Retinal pigment epithelial cell (primary cell): ENCODE measurements at regions not wholly inside any gene's neighbourhood (a gene's known extent, or its start where the extent isn't known, plus 50 kb on each side); places are given as distances from the start of the nearest gene placed in this dataset.
"Not testable (repeated sequence)": the region's sequence is repeated elsewhere in the genome, so short reads cannot be mapped to it uniquely, and the experiment has no call there.

Experiments
- DNase-seq: peaks from one replicate; pipeline ENCODE4 v3.0.0-alpha.2; 2010; ENCODE audit warnings: low read depth
- H3K4me3 ChIP-seq: 2 replicates; pipeline ENCODE4 v1.5.1; 2011; ENCODE audit warnings: mild to moderate bottlenecking, low read length, control low read depth, moderate library complexity
- TF ChIP-seq, protein P1 (sequence below): conservative IDR thresholded peaks from 2 replicates; pipeline ENCODE4 v1.5.1; 2011; ENCODE audit warnings: low read depth, low read length, control low read depth, inconsistent platforms

- TF ChIP-seq, protein P1, sequence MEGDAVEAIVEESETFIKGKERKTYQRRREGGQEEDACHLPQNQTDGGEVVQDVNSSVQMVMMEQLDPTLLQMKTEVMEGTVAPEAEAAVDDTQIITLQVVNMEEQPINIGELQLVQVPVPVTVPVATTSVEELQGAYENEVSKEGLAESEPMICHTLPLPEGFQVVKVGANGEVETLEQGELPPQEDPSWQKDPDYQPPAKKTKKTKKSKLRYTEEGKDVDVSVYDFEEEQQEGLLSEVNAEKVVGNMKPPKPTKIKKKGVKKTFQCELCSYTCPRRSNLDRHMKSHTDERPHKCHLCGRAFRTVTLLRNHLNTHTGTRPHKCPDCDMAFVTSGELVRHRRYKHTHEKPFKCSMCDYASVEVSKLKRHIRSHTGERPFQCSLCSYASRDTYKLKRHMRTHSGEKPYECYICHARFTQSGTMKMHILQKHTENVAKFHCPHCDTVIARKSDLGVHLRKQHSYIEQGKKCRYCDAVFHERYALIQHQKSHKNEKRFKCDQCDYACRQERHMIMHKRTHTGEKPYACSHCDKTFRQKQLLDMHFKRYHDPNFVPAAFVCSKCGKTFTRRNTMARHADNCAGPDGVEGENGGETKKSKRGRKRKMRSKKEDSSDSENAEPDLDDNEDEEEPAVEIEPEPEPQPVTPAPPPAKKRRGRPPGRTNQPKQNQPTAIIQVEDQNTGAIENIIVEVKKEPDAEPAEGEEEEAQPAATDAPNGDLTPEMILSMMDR, result no peak
- H3K4me3 ChIP-seq, result no peak overlapping the region
- DNase-seq, result no peak
Measured at GRCh38 chrX:22594766-22595165, 322.1 kb downstream of the CBLL2 start.

DNA sequence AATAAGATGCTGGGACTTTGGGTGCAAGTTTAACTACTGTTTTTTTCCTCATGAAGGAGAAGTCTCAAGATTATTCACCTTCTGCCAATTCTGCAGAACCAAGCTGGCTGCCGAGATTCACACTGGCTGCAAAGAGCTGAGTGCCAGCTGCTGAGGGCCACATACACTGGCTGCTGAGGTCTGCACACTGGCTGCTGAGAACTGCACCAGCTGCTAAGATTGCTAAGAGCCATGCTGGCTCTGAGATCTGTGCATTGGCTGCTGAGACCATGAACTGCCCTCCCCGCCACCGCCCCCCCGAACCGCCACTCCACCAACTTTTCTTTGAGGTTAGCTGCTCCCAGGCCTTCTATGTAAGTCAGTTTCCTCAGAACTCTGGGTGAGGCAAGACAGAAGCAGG, 330.3 kb downstream of the CBLL2 start:
- TF ChIP-seq, protein P1, result no peak
- no peak for DNase-seq
- H3K4me3 ChIP-seq, result no peak overlapping the region

- H3K4me3 ChIP-seq, DNase-seq: not testable (repeated sequence)
Measured at GRCh38 chrX:22609452-22609851, 336.7 kb downstream of the CBLL2 start.

- DNase-seq, result no peak
- TF ChIP-seq, protein P1, result no peak
- no peak overlapping the region for H3K4me3 ChIP-seq
Measured at GRCh38 chrX:22616867-22617266, 344.2 kb downstream of the CBLL2 start.

GRCh38 chrX:22627576-22627975, 354.9 kb downstream of the CBLL2 start:
- H3K4me3 ChIP-seq, result no peak overlapping the region
- TF ChIP-seq, protein P1, result no peak

DNA sequence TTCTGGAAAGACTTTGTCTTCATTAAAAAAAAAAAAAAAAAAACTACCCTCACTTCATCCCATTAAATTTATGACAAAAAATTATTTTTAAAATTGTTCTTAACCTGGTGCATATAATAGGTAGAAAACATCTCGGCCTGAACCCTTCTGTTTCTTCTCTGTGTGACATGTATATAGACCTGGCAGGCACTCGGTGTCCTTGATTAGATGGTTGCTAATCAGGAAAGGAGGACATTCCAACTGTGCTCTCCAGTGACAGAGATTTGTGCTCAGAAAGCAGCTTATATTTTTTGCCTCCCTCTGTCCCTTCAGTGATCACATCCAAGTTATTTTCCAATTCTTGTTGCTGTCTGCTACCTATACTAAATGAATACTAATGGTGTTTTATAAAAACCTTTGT, 355.6 kb downstream of the CBLL2 start:
- TF ChIP-seq, protein P1, result no peak
- DNase-seq, result no peak
- no peak overlapping the region for H3K4me3 ChIP-seq

More at GRCh38 chrX:22627576-22627975, 354.9 kb downstream of the CBLL2 start:
- DNase-seq, result no peak

DNA sequence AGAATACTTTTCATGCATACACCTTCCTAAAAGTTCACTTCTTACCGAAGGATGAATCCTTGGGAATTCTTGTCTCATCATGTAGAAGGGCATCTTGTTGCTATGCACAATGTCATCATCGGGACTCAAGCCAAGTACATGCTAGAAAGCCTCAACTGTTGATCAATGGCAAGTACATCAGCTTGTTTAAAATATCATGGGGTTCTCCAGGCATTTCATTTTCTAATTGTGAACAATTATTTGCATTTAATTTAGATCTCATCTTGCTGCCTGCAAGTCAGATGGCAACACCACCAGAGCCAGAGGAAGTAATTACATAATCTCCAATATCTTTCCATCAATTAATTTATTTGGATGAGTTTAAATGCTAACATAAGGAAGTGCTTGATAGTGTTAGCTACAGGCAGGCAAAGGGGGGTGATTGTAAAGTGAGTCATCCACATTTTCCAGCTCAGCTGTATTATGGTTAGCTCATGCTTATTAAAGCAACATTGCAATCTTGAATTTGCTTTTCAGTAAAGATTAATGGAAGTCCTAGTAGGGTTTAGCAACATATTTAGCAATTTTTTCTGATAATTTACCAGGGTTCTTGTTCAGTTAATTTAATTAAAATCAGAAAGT, 356.5 kb downstream of the CBLL2 start:
- H3K4me3 ChIP-seq, result no peak overlapping the region
- peak; percentile 30 for DNase-seq
- TF ChIP-seq, protein P1, result no peak

GRCh38 chrX:22634083-22634482, 361.4 kb downstream of the CBLL2 start:
- TF ChIP-seq, protein P1, result no peak
- peak; percentile 61 for DNase-seq
- H3K4me3 ChIP-seq, result no peak overlapping the region
